Muscle of back (tissue), 3 donors: ENCODE measurements at regions not wholly inside any gene's neighbourhood (a gene's known extent, or its start where the extent isn't known, plus 50 kb on each side); places are given as distances from the start of the nearest gene placed in this dataset.

ENCODE experiments used
- DNase-seq, 3 donors: peaks; one replicate each; pipeline versions ENCODE4 v3.0.0 to v3.0.0-alpha.2; 2013

- peak in 1 of 3 donors; percentile 29 for DNase-seq
These were observed 115.8 kb upstream of the INPP4B start for GRCh38 chr4:142961866-142962265.

GRCh38 chr4:142974328-142974727 is 128.2 kb upstream of the INPP4B start:
- no peak for DNase-seq

DNA sequence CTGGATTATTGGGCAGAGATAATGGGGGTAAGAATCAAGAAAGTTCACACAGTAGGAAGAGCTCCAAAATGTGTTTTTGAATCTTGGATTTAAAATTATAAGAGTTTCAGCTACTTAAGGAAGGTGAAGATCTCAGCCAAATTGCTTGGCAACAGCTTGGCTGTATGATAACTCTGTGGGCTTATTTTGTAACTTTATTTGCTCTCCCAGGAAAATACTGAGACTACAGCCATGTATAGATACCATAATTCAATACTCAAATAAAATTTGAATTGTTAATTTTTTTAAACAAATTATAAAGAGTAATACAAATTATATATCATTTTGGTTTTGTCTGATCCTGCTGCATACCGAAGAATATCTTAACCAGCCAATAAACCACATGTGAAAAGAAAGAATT is 129.5 kb upstream of the INPP4B start:
- DNase-seq: no peak

- DNase-seq: no peak
These were observed 130.4 kb upstream of the INPP4B start for GRCh38 chr4:142976482-142976881.

DNA sequence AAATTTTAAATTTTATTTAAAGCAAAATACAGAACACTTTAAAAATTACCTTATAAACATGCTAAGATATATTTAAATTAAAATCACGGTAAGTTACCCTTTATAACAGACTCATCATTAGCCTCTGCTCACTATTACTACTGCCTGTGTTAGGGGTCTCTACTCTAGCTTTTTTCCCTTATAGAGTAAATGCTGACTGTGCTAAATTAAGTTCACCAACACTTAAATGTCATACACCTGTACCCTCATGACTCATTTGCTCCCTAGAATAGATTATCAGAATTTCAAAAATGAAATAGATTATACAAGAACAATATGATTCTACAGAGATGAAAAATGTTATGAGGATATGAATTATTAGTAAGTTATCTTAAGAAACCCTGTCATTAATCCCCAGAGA is 131.1 kb upstream of the INPP4B start:
- DNase-seq: no peak

- DNase-seq: peak in 1 of 3 donors; percentile 26
These were observed 137.0 kb upstream of the INPP4B start for GRCh38 chr4:142983065-142983464.

DNA sequence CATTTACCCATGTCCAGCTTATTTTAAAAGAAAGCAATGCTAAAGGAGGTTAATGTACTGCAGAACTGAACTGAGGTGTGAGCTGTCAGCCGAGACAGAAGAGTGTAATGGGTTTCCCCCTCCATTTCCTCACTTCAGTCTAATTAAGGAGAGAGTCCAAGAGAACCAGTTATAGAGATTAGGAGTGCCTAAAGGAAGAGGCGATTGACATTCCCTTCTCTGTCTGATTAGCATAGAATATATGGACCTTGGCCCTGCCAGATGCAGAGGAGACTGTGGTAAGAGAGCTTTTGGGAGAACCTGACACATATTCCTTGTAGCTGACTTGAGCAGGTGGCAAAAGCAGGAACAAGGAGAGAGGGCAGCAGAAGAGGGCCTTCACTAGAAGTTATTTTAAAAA is 137.5 kb upstream of the INPP4B start:
- no peak for DNase-seq

GRCh38 chr4:142984871-142985585 is 138.9 kb upstream of the INPP4B start:
- no peak for DNase-seq

DNA sequence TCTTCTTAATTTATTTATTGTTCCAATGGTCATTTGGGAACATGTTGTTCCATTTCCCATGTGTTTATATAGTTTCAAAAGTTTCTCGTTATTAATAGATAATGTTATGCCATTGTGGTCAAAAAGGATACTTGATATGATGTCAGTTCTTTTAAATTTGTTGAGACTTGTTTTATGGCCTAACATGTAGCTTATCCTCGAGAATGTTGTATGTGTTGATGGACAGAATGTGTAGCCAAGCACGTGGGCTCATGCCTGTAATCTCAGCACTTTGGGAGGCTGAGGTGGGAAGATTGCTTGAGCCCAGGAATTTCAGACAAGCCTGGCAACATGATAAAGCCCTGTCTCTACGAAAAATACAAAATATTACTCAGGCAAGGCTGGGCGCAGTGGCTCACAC is 168.5 kb upstream of the USP38 start:
- no peak for DNase-seq

DNA sequence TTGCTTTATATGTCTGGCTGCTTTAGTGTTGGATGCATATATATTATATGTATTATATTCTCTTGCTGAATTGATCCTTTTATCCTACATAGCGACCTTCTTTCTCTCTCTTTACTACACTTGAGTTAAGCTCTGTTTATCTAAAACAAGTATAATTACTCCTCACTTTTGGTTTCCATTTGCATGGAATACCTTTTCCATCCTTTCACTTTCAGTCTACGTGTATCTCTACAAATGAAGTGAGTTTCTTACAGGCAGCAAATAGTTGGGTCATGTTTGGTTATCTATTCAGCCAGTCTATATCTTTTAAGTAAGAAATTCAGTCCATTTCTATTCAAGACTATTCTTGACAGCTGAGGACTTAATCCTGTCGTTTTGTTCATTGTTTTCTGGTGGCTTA is 167.5 kb upstream of the USP38 start:
- DNase-seq: no peak

DNA sequence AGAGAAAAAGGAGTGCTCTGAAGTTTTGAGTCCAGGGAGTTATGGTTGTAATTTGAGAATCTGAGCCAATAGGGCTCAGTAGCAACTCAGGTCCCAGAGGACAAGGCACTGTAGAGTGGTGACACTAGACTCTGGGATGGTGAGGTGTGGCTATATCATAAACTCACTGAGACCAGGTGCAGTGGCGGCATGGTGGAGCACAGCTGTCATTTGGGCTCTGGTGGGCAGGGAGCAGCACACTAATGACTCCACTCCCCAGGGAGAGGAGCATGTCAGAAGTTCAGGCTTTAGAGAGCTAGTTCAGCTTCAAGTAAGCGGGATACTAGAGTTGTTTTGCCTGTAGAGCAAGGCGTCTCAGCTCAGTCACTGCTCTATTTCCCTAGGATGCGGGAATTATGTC is 165.4 kb upstream of the USP38 start:
- DNase-seq: no peak

GRCh38 chr4:143021384-143021783 is 163.3 kb upstream of the USP38 start:
- no peak for DNase-seq

DNA sequence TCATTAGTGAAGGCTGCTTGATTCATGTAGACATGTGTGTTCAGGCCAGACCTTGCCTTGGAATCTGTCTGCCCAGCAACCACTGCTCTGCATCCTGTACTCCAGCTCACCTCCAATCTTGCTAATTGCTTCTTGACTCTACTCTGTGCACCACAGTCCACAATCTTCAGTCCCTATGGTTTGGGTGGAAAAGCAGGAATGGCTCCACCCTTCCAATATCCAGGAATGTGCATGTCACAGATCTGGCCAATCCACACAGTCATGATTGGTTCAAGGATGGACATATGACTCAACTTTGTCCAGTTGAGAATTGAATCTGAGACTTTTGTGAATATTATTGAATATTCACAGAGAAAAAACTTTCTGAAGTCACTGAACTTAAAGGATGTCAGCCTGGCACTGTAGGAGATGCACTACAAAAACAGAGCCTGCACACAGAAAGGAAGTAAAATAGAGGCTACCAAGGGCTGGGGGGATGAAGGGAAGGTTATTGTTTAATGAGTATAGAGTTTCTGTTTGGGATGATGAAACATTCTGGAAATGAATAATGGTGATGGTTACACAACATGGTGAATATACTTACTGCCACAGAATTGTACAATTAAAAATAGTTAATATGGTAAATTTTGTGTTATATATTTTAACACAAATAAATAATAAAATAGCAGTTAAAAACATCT is 161.3 kb upstream of the USP38 start:
- no peak for DNase-seq

DNA sequence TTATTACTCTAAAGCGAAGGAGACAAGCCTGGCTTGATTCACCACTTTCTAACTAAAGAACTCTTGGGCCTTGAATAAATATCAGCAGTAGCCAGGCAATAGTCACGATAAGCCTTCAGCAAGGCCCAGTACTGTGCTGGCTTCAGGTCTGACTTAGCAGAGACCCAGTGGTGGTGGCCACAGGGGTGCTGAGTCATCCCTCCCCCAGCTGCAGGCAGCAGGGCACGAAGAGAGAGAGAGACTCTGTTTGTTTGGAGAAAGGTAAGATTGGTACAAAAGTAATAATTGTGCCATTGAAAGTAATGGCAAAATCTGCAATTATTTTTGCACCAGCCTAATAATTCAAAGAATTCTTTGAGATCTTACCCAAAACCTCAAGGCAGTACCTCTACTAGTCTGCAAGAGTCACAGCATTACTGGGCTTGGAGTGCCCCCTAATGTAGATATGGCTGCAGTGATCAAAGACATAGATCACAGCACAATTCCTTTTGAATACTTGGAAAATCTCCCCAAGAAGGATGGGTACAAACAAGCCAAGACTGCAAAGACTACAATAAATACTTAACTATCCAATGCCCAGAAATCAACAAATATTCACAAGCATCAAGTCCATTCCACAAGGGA is 159.5 kb upstream of the USP38 start:
- peak in 2 of 3 donors; percentile 11 to 25 for DNase-seq

GRCh38 chr4:143026459-143027170 is 158.1 kb upstream of the USP38 start:
- no peak for DNase-seq

GRCh38 chr4:143035661-143036060 is 149.1 kb upstream of the USP38 start:
- no peak for DNase-seq

DNA sequence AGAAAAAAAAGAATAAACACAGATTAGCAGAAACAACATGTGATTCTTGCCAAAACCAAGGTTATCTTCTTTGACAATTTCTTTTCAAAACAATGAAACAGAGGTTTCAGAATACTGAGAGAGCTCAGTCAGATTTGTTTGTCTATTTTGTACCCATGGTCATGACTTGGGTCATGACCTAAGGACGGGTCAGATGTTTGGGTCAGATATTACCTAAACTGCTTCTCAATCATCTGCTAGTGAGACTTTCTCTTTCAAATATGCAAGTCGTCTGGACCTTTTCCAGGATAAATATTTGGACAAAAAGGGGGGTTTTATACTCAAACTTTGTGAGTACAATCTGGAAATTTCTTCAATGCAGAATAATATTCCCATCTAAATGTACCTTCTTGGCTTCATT is 148.3 kb upstream of the USP38 start:
- no peak for DNase-seq

GRCh38 chr4:143046454-143046853 is 138.3 kb upstream of the USP38 start:
- peak in 1 of 3 donors; percentile 50 for DNase-seq

GRCh38 chr4:143046906-143047305 is 137.8 kb upstream of the USP38 start:
- DNase-seq: no peak

DNA sequence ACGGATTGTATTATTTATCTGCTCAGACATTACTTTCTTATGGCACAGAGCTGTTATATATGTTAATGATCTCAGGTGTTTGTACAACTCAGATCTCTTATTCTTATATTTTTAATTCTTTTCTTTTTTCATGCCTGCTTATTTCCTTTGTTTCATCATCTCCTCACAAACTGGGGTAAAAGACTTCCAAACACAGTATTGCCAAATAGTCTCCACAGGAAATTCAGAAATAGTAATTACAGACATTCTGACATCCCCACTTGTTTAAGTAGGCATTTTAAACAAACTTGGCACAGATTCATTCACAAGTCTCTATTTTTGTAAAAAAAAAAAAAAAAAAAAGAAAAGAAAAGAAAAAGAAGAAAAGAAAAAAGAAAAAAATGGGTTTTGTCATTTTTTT is 129.7 kb upstream of the USP38 start:
- no peak for DNase-seq

DNA sequence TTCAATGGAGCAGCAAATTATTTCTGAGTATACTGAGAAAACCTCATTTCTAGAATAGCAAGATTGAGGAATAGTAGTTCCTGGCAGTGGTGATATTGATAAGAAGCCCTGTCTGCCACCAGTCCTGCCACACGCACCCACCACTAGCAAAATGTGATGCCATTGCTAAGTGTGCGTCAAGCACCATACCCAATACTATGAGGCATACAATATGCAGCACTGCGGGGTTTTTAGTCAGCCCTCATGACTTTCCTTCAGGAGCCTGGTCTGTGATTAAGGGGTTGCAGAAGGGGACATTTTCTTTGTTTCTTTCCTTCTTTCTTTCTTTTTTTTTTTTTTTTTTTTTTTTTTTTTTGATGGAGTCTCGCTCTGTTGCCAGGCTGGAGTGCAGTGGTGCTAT is 128.7 kb upstream of the USP38 start:
- DNase-seq: no peak

DNA sequence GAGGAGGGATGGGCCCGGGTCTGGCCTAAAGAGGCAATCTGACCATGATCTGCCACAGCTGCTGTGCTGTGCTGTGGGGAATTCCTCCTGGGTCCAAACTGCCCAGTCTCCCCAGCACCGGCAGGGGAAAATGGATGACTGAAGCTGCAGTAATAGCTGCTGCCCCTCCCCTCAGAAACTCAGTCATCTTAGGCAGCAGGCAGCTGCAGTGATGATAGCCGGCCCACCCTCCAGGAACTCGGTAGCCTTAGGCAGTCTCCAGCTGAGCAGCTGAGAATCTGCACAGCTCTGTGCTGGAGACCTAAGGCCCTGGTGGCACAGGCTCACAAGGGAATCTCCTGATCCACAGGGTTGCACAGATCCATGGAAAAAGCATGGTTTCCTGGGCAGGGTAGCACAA is 113.4 kb upstream of the USP38 start:
- DNase-seq: no peak

- DNase-seq: no peak
These were observed 108.0 kb upstream of the USP38 start for GRCh38 chr4:143076723-143077122.
